C4-2B (cell line): ENCODE measurements at regions not wholly inside any gene's neighbourhood (a gene's known extent, or its start where the extent isn't known, plus 50 kb on each side); places are given as distances from the start of the nearest gene placed in this dataset.

Experiments
- H3K27ac ChIP-seq: fragments of 450-650 bp; 2 replicates; pipeline ENCODE4 v1.5.1; 2017
- ZFX ChIP-seq: fragments of 450-650 bp; IDR thresholded peaks from 2 replicates; pipeline ENCODE4 v1.6.1; 2017
- TF ChIP-seq, protein P1 (sequence below): fragments of 450-650 bp; conservative IDR thresholded peaks from 2 replicates; pipeline ENCODE4 v1.5.1; 2017; ENCODE audit warnings: mild to moderate bottlenecking

GRCh38 chr15:70602834-70603560 lies 160.4 kb downstream of the UACA start:
- no peak overlapping the region for H3K27ac ChIP-seq
- TF ChIP-seq ZFX: no peak
- TF ChIP-seq, protein P1, sequence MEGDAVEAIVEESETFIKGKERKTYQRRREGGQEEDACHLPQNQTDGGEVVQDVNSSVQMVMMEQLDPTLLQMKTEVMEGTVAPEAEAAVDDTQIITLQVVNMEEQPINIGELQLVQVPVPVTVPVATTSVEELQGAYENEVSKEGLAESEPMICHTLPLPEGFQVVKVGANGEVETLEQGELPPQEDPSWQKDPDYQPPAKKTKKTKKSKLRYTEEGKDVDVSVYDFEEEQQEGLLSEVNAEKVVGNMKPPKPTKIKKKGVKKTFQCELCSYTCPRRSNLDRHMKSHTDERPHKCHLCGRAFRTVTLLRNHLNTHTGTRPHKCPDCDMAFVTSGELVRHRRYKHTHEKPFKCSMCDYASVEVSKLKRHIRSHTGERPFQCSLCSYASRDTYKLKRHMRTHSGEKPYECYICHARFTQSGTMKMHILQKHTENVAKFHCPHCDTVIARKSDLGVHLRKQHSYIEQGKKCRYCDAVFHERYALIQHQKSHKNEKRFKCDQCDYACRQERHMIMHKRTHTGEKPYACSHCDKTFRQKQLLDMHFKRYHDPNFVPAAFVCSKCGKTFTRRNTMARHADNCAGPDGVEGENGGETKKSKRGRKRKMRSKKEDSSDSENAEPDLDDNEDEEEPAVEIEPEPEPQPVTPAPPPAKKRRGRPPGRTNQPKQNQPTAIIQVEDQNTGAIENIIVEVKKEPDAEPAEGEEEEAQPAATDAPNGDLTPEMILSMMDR: no peak

DNA sequence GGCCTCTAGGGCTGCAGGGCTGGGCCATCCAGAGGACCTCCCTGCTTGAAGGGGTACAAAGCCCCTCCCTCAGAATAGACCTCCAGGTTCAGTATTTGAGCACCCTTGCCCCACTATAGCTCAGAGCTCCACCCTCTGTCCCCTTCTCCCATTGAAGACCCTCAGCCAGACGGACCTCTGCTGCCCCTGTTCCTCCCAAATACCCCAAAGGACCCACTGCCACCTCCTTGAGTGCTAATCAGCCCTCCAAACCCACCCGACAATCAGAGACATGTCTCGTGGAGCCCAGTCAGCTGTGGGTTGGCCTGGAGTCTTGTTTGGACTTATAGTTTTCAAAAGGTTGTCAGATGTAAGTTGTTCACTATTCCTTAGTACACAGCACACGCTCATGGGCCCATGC lies 161.1 kb downstream of the UACA start:
- no peak overlapping the region for H3K27ac ChIP-seq
- no peak for TF ChIP-seq ZFX
- TF ChIP-seq, protein P1: no peak

- TF ChIP-seq, protein P1: no peak
- TF ChIP-seq ZFX: no peak
- no peak overlapping the region for H3K27ac ChIP-seq
Observed at GRCh38 chr15:70597945-70598344, 165.4 kb downstream of the UACA start.

- no peak overlapping the region for H3K27ac ChIP-seq
- TF ChIP-seq, protein P1: no peak
- TF ChIP-seq ZFX: no peak
Observed at GRCh38 chr15:70597056-70597603, 166.2 kb downstream of the UACA start.

DNA sequence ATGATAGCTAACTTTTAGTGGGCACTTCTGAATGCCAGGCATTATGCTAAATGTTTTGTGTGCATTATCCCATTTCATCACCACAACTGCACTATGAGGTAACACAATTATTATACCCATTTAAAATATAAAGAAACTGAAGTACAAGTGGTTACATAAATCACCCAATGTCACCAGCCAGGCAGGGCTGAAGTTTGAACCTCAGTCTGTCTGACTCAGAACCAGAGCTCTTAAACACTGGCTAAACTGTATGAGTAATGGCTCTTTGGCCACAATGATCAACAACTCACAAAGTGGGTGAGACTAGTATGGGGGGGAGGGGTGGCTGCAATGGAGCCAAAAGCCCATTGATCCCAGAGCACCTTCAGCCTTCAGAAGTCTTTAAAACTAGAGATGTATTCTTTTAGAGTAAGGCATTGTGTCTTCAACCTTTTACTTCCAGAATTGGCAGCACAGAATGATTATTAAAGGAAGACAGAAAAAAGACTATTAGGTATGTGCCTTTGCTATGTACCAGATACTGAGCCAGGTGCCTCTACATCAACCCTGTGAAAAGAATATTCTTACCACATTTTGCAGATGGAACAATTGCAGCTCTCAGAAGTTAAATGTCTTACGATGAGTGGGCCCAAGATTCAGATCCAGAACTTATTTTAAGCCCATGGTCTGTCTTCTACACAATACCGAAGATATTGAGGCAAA lies 166.9 kb downstream of the UACA start:
- H3K27ac ChIP-seq: no peak overlapping the region
- TF ChIP-seq ZFX: no peak
- TF ChIP-seq, protein P1: no peak

- H3K27ac ChIP-seq: no peak overlapping the region
- TF ChIP-seq, protein P1: no peak
- TF ChIP-seq ZFX: no peak
Observed at GRCh38 chr15:70593795-70594194, 169.6 kb downstream of the UACA start.

DNA sequence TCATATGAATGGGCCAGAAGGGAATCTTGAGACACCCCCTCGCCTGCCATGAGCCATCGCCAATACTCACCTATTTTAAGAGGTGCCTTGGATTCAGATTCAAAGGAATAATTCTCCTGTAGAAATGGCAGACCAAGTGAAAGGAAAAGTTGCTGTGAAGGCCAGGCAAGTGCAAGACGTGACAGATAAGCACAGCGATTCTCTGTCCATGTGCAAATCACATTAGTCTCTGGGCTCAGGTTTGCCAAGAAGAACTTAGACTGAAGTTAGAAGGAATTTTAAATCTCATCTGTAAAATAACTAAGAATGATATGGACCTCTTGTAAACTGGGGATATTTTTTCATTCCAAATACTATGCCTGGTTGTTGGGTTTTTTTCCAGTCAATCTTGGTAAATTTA lies 173.6 kb downstream of the UACA start:
- no peak for TF ChIP-seq ZFX
- TF ChIP-seq, protein P1: no peak
- H3K27ac ChIP-seq: no peak overlapping the region
